ENCODE measurements at regions not wholly inside any gene's neighbourhood (a gene's known extent, or its start where the extent isn't known, plus 50 kb on each side); places are given as distances from the start of the nearest gene placed in this dataset.
A peak's percentile ranks its signal among the peaks of the same experiment; 100 is the strongest.

DNA sequence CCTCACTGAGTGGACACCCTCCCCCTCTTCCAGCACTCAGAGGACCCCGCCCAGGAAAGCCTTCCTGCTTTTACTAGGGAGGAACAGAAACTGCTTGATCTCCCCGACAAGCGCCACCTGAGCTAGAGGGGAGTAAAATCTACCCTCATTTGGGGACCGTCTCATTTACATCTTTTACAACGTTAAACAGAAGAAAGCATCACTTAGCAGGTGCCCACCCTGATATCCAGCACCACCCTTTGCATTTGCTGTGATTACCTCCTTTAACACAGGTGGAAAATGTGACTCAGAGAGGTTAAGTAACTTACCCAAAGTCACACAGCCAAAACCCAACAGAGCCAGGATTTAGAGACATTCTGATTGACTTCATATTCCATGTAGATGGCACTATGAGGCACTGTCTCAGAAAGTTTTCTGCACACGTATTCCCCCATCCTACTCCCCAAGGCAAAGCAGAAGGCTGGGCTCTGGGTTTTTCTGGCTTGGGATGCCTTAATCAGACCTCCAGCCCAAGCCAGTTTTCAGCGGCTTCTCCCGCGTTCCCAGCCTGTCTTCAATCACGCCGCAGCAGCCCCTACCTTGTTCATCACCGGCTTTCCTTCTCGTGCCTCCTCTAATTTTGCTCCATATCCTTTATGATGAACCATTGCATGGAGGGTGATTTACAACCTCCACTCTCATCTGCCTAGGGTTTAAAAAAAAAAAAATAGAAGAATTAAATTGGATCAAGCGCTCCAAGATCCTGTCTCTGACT is 314.6 kb upstream of the PROK2 start:
- Histone ChIP-seq H3K9me3 (no peaks in the 10 kb centered on the region), H3K27ac (peak overlapping the region in 1 of 2 donors; percentile 53), H3K4me3 (no peak overlapping the region), H3K4me1 (peaks cover 0 to 8% of the 10 kb centered on the region in 2 donors), H3K36me3 (no peaks in the 10 kb centered on the region), H3K27me3 (no peaks in the 10 kb centered on the region)
- intact Hi-C loops (cut with DNase I; ENCODE audit: low total_unique reads), result no loop called here
- TF ChIP-seq POLR2A (IDR thresholded peaks at IDR 0.05), result no peak
- no peak for TF ChIP-seq CTCF (IDR thresholded peaks at IDR 0.05)
- DNase-seq, result no peak

DNA sequence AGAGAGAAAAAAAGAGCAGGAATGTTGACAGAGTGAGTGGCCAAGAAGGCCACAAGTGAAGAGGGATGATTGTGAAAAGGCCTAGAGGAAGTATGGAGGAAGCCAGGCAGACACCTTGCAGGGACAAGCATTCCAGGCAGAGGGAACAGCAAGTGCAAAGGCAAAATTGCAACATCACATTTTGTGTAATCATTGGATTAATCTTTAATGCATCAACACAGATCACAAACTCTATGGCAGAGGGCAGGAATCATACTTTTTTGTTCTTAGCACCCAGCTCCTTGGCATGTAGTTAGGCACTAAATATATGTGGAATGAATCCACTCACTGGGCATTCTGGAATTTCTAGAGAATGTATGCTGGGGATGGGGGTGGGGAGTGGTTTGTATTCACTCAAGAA is 312.1 kb upstream of the PROK2 start:
- intact Hi-C loops (cut with DNase I; ENCODE audit: low total_unique reads), result no loop called here
- H3K27me3 ChIP-seq, result no peaks in the 10 kb centered on the region
- peaks cover 0 to 8% of the 10 kb centered on the region in 2 donors for H3K4me1 ChIP-seq
- no peaks in the 10 kb centered on the region for H3K9me3 ChIP-seq
- TF ChIP-seq POLR2A (IDR thresholded peaks at IDR 0.05), result no peak
- TF ChIP-seq CTCF (IDR thresholded peaks at IDR 0.05), result no peak
- no peak for DNase-seq
- no peak overlapping the region for H3K27ac ChIP-seq
- H3K4me3 ChIP-seq, result no peak overlapping the region
- no peaks in the 10 kb centered on the region for H3K36me3 ChIP-seq

- intact Hi-C loops (cut with DNase I; ENCODE audit: low total_unique reads), result no loop called here
- no peak for TF ChIP-seq CTCF (IDR thresholded peaks at IDR 0.05)
- no peak for TF ChIP-seq POLR2A (IDR thresholded peaks at IDR 0.05)
- no peak for DNase-seq
- Histone ChIP-seq H3K4me3 (no peak overlapping the region), H3K27me3 (no peaks in the 10 kb centered on the region), H3K27ac (no peak overlapping the region), H3K4me1 (no peaks in the 10 kb centered on the region), H3K36me3 (no peaks in the 10 kb centered on the region), H3K9me3 (no peaks in the 10 kb centered on the region)
Measured at GRCh38 chr3:72095521-72095920, 310.6 kb upstream of the PROK2 start.

DNA sequence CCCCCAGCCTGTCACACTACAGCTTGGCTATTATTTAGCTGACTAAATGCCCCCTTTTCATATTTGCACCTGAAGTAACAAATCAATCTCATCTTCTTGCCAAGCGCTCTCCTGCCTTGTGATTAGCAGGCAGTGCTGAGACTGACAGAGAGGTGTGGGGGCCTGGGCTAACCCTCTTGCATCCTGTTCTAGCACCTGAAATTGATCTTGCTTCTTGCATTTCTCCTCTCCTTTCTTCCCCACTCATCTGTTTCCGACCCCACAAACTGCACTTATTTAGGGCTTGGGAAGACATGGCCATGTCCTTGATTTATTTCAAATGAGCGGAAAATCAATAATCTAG is 309.0 kb upstream of the PROK2 start:
- no peak overlapping the region for H3K27ac ChIP-seq
- no peak for TF ChIP-seq POLR2A (IDR thresholded peaks at IDR 0.05)
- TF ChIP-seq CTCF (IDR thresholded peaks at IDR 0.05), result no peak
- H3K27me3 ChIP-seq, result no peaks in the 10 kb centered on the region
- H3K4me3 ChIP-seq, result no peak overlapping the region
- no peaks in the 10 kb centered on the region for H3K9me3 ChIP-seq
- no peaks in the 10 kb centered on the region for H3K4me1 ChIP-seq
- H3K36me3 ChIP-seq, result no peaks in the 10 kb centered on the region
- no peak for DNase-seq
- intact Hi-C loops (cut with DNase I; ENCODE audit: low total_unique reads), result no loop called here

DNA sequence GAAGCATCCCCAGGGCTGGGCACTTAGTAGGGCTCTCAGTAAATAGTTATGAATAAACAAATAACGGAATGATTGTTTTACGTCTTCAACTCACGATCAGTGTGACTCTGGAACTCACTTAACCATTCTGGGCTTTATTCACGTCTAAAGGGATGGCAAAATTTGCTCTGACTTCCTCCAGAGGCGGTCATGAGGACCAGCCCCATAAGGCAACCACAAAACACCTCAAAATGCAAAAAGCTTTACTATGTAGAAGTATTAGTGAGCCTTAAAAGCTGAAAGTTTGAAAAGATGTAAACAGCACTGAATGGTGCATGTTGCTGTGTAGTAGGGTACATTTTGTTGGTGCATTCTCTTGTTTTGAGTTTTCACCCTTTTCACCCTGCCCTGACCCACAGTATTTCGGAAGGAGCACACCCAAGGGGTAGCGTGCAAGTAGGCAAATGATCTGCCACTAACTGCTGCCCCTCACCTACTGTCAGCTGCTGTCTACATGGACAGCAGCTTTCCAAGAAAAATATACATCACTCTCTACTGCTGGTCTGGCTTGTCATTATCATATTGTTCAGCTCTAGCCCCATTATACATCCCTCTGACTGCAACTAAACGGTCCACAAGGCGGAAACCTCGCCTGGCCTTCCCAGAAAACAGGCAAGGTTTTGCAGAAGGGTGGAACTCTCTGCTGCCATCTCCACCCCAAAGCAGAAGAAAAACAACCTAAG is 308.5 kb upstream of the PROK2 start:
- no peaks in the 10 kb centered on the region for H3K9me3 ChIP-seq
- H3K27ac ChIP-seq, result no peak overlapping the region
- no peak for TF ChIP-seq CTCF (IDR thresholded peaks at IDR 0.05)
- no peak for TF ChIP-seq POLR2A (IDR thresholded peaks at IDR 0.05)
- no peaks in the 10 kb centered on the region for H3K36me3 ChIP-seq
- H3K4me1 ChIP-seq, result no peaks in the 10 kb centered on the region
- no peak overlapping the region for H3K4me3 ChIP-seq
- intact Hi-C loops (cut with DNase I; ENCODE audit: low total_unique reads), result no loop called here
- DNase-seq, result no peak
- H3K27me3 ChIP-seq, result no peaks in the 10 kb centered on the region
